Choroid plexus epithelial cell (primary cell): ENCODE measurements at regions not wholly inside any gene's neighbourhood (a gene's known extent, or its start where the extent isn't known, plus 50 kb on each side); places are given as distances from the start of the nearest gene placed in this dataset.

Experiments
- DNase-seq: peaks from one replicate; pipeline ENCODE4 v3.0.0-alpha.2; 2010; ENCODE audit warnings: low read depth
- H3K4me3 ChIP-seq: 2 replicates; pipeline ENCODE4 v1.5.1; 2011; ENCODE audit warnings: low read depth, mild to moderate bottlenecking, control low read depth, low read length, moderate library complexity
- TF ChIP-seq, protein P1 (sequence below): conservative IDR thresholded peaks from 2 replicates; pipeline ENCODE4 v1.5.1; 2011; ENCODE audit warnings: low read depth, mild to moderate bottlenecking, control low read depth, inconsistent platforms, low read length, moderate library complexity

DNA sequence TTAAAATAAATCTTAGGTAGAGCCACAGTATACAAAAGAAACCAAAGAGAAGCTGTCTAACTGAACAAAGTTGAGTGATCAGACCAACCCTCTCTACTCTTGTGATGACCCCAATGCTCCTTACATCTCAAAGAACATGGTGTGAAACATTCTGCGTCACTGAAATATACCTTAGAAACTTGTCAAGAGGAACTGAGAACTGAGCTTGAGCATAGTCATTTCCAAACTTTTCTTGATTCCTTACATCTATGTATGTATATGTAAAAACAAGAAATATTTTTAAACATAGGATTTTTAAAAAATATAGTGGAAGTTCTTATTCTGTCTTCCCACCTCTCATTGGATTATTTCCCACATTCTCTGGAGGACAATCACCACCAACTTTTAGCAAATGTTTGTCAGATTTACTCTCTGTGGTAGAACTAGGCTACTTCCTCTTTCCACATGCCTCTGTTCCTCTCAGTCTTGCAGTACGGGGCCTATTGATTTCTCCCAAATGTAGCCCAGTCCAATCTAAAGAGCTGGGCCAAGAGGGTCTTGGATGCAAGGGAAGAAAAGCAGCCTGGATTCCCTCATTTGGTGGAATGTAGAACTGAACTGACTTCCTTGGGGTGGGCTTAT, 98.2 kb upstream of the HHIP start:
- TF ChIP-seq, protein P1, sequence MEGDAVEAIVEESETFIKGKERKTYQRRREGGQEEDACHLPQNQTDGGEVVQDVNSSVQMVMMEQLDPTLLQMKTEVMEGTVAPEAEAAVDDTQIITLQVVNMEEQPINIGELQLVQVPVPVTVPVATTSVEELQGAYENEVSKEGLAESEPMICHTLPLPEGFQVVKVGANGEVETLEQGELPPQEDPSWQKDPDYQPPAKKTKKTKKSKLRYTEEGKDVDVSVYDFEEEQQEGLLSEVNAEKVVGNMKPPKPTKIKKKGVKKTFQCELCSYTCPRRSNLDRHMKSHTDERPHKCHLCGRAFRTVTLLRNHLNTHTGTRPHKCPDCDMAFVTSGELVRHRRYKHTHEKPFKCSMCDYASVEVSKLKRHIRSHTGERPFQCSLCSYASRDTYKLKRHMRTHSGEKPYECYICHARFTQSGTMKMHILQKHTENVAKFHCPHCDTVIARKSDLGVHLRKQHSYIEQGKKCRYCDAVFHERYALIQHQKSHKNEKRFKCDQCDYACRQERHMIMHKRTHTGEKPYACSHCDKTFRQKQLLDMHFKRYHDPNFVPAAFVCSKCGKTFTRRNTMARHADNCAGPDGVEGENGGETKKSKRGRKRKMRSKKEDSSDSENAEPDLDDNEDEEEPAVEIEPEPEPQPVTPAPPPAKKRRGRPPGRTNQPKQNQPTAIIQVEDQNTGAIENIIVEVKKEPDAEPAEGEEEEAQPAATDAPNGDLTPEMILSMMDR, result no peak
- no peak overlapping the region for H3K4me3 ChIP-seq
- DNase-seq, result no peak

DNA sequence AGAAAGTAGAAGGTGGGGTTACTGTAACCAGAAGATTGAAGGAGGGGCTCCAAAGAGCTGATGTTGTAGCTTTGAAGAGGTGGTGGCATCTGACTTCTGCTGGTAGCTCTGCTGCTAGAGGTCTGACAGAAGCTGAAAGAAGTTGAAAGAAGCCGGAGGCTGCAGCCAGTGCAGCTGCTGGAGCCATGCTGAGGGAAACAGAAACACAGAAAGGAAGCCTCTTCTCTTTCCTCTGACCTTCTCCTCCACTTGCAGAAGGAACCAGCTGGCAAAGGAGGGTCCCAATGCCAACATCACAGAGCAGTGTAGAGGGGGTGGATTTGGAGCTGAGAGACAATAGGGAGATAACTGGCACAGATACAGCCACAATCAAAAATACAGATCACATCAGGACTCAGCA, 89.3 kb upstream of the HHIP start:
- H3K4me3 ChIP-seq, result no peak overlapping the region
- no peak for DNase-seq
- TF ChIP-seq, protein P1, result no peak

DNA sequence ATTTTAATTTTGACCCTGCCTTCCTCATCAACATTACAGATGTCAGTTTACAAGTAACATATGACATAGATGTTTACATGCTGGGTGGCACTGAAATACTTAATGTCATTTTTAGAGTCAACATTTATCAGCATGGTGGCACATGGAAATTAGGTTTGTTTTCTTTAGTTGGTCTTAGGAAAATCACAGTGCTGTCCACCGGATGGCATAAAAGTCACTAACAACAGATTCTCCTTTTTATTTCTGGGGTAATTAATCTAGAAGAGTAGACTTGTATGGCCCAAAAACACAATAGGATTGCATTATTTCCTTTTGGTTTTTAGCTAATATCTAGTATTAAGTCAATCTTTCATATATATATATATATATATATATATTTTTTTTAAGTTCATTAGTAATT, 88.6 kb upstream of the HHIP start:
- TF ChIP-seq, protein P1, result peak; percentile 5
- no peak overlapping the region for H3K4me3 ChIP-seq
- DNase-seq, result peak; percentile 36

DNA sequence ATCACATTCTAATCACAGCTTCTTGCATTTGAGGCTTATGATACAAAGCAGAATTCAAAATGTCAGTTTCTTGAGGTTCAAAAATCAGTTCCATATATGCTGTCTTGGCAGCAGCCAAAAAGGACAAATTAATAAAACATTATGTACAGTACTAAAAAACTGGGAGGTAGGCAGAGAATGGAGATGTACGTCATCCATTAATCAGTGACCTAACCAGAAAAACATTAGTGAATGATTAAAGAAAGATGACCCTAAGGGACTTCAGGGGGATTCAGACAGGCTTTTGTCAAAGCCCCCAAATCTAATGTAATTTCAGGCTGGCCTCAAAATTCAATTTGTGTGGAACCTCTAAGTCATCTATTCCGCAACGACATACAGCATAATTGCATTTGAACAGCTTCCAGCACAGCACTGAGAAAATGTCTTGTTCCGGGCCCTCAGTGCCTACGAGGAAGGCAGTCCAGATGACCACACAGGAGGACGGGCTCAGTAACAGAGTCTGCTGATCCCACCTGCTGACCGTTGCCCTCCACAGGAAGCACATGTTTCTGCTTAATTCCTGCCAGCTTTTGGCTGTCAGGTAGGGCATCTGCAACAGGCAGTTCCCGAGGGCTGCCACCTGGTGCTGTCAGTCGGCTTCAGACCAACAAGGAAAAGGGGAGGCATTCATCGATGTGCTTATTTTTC, 83.8 kb upstream of the HHIP start:
- DNase-seq, result no peak

DNA sequence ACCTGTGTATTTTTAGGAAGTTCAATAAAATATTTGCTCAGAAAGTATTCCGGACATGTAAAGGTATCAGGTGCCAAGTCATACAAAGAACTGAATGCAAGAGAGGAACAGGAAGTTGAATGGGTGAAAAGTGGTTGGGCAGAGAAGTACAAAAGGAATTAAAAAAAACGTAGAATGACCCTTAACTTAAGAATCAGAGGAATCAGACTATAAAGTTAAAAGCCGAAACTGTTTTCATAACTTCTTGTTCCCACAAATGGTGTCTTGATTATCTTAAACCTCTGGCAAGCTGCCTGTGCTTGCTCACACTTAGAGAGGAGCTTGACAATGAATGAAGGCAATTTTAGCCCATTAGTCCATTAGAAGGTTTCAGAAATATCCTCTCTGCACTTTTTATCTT, 81.6 kb upstream of the HHIP start:
- H3K4me3 ChIP-seq, result no peak overlapping the region
- peak; percentile 41 for DNase-seq
- TF ChIP-seq, protein P1, result no peak

More for the DNA sequence above, 83.8 kb upstream of the HHIP start:
- TF ChIP-seq, protein P1, result peak; percentile 13
- no peak overlapping the region for H3K4me3 ChIP-seq

DNA sequence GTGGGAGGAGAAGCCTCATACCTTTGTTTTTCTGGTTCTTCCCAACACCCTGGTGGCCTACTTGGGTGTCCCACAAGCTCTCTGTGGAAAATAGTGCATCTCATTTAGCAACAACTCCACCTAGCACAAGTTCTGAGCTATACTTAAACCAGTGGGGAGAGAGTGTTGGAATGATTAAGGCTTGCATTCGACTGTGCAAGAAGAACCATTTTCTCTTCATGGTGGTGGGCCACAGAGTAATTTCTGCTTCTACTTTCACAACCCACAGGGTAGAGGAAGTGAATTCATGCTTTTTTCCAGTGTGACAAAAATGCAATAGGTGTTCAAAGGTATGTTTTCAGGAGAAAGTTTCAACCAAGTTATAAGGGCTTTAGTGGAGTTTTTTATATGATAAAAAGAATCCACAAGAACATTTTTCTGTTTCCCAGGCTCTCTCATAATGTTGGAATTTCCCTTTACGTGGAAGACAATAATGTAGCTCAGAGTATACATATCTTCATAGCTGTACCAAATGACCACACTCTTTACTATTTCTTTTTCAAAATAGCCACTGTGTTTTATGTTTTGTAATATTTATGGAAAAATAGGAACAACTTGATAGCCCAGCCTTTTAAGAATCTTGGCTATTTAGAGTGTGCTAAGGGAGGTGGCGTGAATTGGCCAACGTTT, 80.3 kb upstream of the HHIP start:
- H3K4me3 ChIP-seq, result no peak overlapping the region
- peak; percentile 56 for DNase-seq
- TF ChIP-seq, protein P1, result no peak
